ENCODE measurements at regions not wholly inside any gene's neighbourhood (a gene's known extent, or its start where the extent isn't known, plus 50 kb on each side); places are given as distances from the start of the nearest gene placed in this dataset.

GRCh38 chr14:99117671-99118045 is 154.3 kb downstream of the BCL11B start:
- WGBS = 55% methylated on average over 8 of the region's 11 CpGs
- TF ChIP-seq POLR2AphosphoS5 (IDR thresholded peaks at IDR 0.05) (no peak), EP300 (IDR thresholded peaks at IDR 0.05) (no peak), CTCF (IDR thresholded peaks at IDR 0.05) (no peak), POLR2A (IDR thresholded peaks at IDR 0.05; ENCODE audit: low read depth) (no peak)
- Histone ChIP-seq H3K27me3 (peaks cover 0 to 45% (median 6%) of the 10 kb centered on the region in 4 donors), H3K4me3 (no peak overlapping the region), H3K9me3 (peaks cover 0 to 12% (median 2%) of the 10 kb centered on the region in 4 donors), H3K36me3 (no peaks in the 10 kb centered on the region), H3K4me1 (peaks cover 0 to 7% (median 0%) of the 10 kb centered on the region in 4 donors), H3K27ac (replicated peaks in 1 of 4) (no peak overlapping the region)
- peak; percentile 85 for DNase-seq (ENCODE audit: extremely low spot score)
- intact Hi-C loops (cut with DNase I) = no loop called here

GRCh38 chr14:99118046-99118721 is 153.8 kb downstream of the BCL11B start:
- 23% methylated on average over 32 of the region's 53 CpGs for WGBS
- TF ChIP-seq POLR2A (IDR thresholded peaks at IDR 0.05; ENCODE audit: low read depth) (no peak), POLR2AphosphoS5 (IDR thresholded peaks at IDR 0.05) (no peak), CTCF (IDR thresholded peaks at IDR 0.05) (no peak), EP300 (IDR thresholded peaks at IDR 0.05) (no peak)
- intact Hi-C loops (cut with DNase I) = no loop called here
- H3K36me3 ChIP-seq = no peaks in the 10 kb centered on the region
- peak; percentile 72 for DNase-seq (ENCODE audit: extremely low spot score)
- H3K9me3 ChIP-seq = peaks cover 0 to 12% (median 0%) of the 10 kb centered on the region in 4 donors
- no peak overlapping the region for H3K27ac ChIP-seq (replicated peaks in 1 of 4)
- H3K27me3 ChIP-seq = peaks cover 0 to 45% (median 6%) of the 10 kb centered on the region in 4 donors
- peaks cover 0 to 7% (median 0%) of the 10 kb centered on the region in 4 donors for H3K4me1 ChIP-seq
- H3K4me3 ChIP-seq = no peak overlapping the region

- intact Hi-C loops (cut with DNase I) = no loop called here
- WGBS = 67% methylated on average over 10 of the region's 13 CpGs
- Histone ChIP-seq H3K4me3 (no peak overlapping the region), H3K4me1 (peaks cover 0 to 7% (median 0%) of the 10 kb centered on the region in 4 donors), H3K27ac (replicated peaks in 1 of 4) (no peak overlapping the region), H3K27me3 (peaks cover 0 to 45% (median 6%) of the 10 kb centered on the region in 4 donors), H3K36me3 (no peaks in the 10 kb centered on the region), H3K9me3 (peaks cover 0 to 12% (median 0%) of the 10 kb centered on the region in 4 donors)
- DNase-seq (ENCODE audit: extremely low spot score) = peak; percentile 89
- no peak for TF ChIP-seq POLR2A (IDR thresholded peaks at IDR 0.05; ENCODE audit: low read depth)
Observed at GRCh38 chr14:99118946-99119345, 153.1 kb downstream of the BCL11B start.

Small RNAs in the stretch of these regions (small RNA-seq; reads per million reads assigned to genes)
- 0 reads per million in 3 donors for gene AL162151.2
- 0 reads per million in 3 donors for gene RN7SL714P
